Caki2 (cell line): ENCODE measurements at regions not wholly inside any gene's neighbourhood (a gene's known extent, or its start where the extent isn't known, plus 50 kb on each side); places are given as distances from the start of the nearest gene placed in this dataset.
A peak's percentile ranks its signal among the peaks of the same experiment; 100 is the strongest.

Source experiments
- DNase-seq: peaks from one replicate; pipeline ENCODE4 v3.0.0-alpha.2; 2015; ENCODE audit warnings: low read depth
- in situ Hi-C: cut with HindIII; loops from 2 replicates; pipeline ENCODE4 v1.10.0; 2016; ENCODE audit warnings: low sequenced_read_pairs, low pct_unique_long_range_greater_than_20kb, mixed read lengths

- no peak for DNase-seq
- in situ Hi-C loops, result no loop called here
Observed at GRCh38 chr4:110816367-110816766, 193.5 kb upstream of the PITX2 start.

GRCh38 chr4:110821186-110821585 lies 198.3 kb upstream of the PITX2 start:
- in situ Hi-C loops, result no loop called here
- DNase-seq, result no peak

- DNase-seq, result no peak
- in situ Hi-C loops, result no loop called here
Observed at GRCh38 chr4:110823251-110823650, 200.4 kb upstream of the PITX2 start.

GRCh38 chr4:110824344-110824743 lies 201.5 kb upstream of the PITX2 start:
- DNase-seq, result no peak
- in situ Hi-C loops, result no loop called here

GRCh38 chr4:110826656-110827055 lies 203.8 kb upstream of the PITX2 start:
- in situ Hi-C loops, result no loop called here

GRCh38 chr4:110830461-110830860 lies 207.6 kb upstream of the PITX2 start:
- peak; percentile 17 for DNase-seq
- in situ Hi-C loops, result no loop called here

More at GRCh38 chr4:110826656-110827055, 203.8 kb upstream of the PITX2 start:
- no peak for DNase-seq

GRCh38 chr4:110837896-110838450 lies 215.1 kb upstream of the PITX2 start:
- no peak for DNase-seq
- in situ Hi-C loops, result no loop called here

- DNase-seq, result no peak
- in situ Hi-C loops, result no loop called here
Observed at GRCh38 chr4:110840221-110840654, 217.4 kb upstream of the PITX2 start.

GRCh38 chr4:110848787-110849186 lies 225.9 kb upstream of the PITX2 start:
- no peak for DNase-seq
- in situ Hi-C loops, result no loop called here

- in situ Hi-C loops, result no loop called here
- no peak for DNase-seq
Observed at GRCh38 chr4:110849461-110849860, 226.6 kb upstream of the PITX2 start.

- in situ Hi-C loops, result no loop called here
- no peak for DNase-seq
Observed at GRCh38 chr4:110850461-110851442, 227.9 kb upstream of the PITX2 start.

GRCh38 chr4:110851989-110852388 lies 229.1 kb upstream of the PITX2 start:
- DNase-seq, result no peak
- in situ Hi-C loops, result no loop called here

- in situ Hi-C loops, result no loop called here
- DNase-seq, result no peak
Observed at GRCh38 chr4:110852793-110853192, 229.9 kb upstream of the PITX2 start.

GRCh38 chr4:110853242-110853641 lies 230.4 kb upstream of the PITX2 start:
- DNase-seq, result no peak
- in situ Hi-C loops, result no loop called here

- peak; percentile 43 for DNase-seq
Observed at GRCh38 chr4:110854021-110854678, 231.3 kb upstream of the PITX2 start.

GRCh38 chr4:110860125-110860524 lies 237.2 kb upstream of the PITX2 start:
- in situ Hi-C loops, result no loop called here
- no peak for DNase-seq

More at GRCh38 chr4:110854021-110854678, 231.3 kb upstream of the PITX2 start:
- in situ Hi-C loops, result no loop called here

- in situ Hi-C loops, result no loop called here
- DNase-seq, result no peak
Observed at GRCh38 chr4:110860901-110861300, 238.0 kb upstream of the PITX2 start.

- in situ Hi-C loops, result no loop called here
- peak; percentile 21 for DNase-seq
Observed at GRCh38 chr4:110865611-110866259, 242.9 kb upstream of the PITX2 start.
